Thyroid gland (tissue), 4 donors: ENCODE measurements at regions not wholly inside any gene's neighbourhood (a gene's known extent, or its start where the extent isn't known, plus 50 kb on each side); places are given as distances from the start of the nearest gene placed in this dataset.

Experiments used
- CTCF ChIP-seq, 6 experiments: fragments of 200-600 bp in 3 of 6; fragments of 450-650 bp in 3 of 6; sonication (generic) in 3 of 6; IDR thresholded peaks; one replicate each; pipeline ENCODE4 v1.5.1; 2016 to 2019; ENCODE audit warnings: antibody characterized with exemption in 6 of 6, mild to moderate bottlenecking in 2 of 6, inconsistent platforms in 1 of 6, moderate library complexity in 1 of 6
- POLR2A ChIP-seq, 2 donors: fragments of 450-650 bp; IDR thresholded peaks; one replicate each; pipeline ENCODE4 v1.6.1; 2017; ENCODE audit warnings: antibody characterized with exemption in 2 of 2, mild to moderate bottlenecking in 2 of 2, moderate library complexity in 1 of 2

GRCh38 chr10:108453166-108453565 is 1288.7 kb upstream of the SORCS1 start:
- TF ChIP-seq POLR2A (IDR thresholded peaks at IDR 0.05) (no peak), CTCF (IDR thresholded peaks at IDR 0.05) (no peak)
